PFSK-1 (cell line): ENCODE measurements at regions not wholly inside any gene's neighbourhood (a gene's known extent, or its start where the extent isn't known, plus 50 kb on each side); places are given as distances from the start of the nearest gene placed in this dataset.

Experiments
- FOXP2 ChIP-seq: optimal IDR thresholded peaks from 2 replicates; pipeline ENCODE3; 2011; ENCODE audit warnings: borderline replicate concordance, control low read depth, inconsistent platforms; ENCODE audit not compliant: insufficient read depth; ENCODE audit errors: extremely low read length, extremely low read depth
- POLR2AphosphoS5 ChIP-seq: IDR thresholded peaks from 2 replicates; pipeline ENCODE4 v1.6.1; 2012; ENCODE audit warnings: low read depth, mild to moderate bottlenecking, control low read depth, low read length, moderate library complexity
- SIN3A ChIP-seq: IDR thresholded peaks from 2 replicates; pipeline ENCODE4 v1.6.1; 2012; ENCODE audit warnings: mild to moderate bottlenecking, low read length, moderate library complexity, borderline replicate concordance; ENCODE audit not compliant: insufficient read depth
- TAF1 ChIP-seq: IDR thresholded peaks from 2 replicates; pipeline ENCODE4 v1.6.1; 2012; ENCODE audit warnings: low read length, control low read depth, borderline replicate concordance; ENCODE audit not compliant: insufficient read depth
- TF ChIP-seq, protein P1 (sequence below), 2 experiments: IDR thresholded peaks; 2 replicates each; pipeline versions ENCODE4 v1.6.1 to v1.8.0; 2011 to 2012; ENCODE audit warnings: low read depth in 2 of 2, low read length in 2 of 2, control low read depth in 1 of 2, inconsistent platforms in 1 of 2, mild to moderate bottlenecking in 1 of 2, moderate library complexity in 1 of 2; ENCODE audit not compliant: insufficient read depth in 1 of 2

DNA sequence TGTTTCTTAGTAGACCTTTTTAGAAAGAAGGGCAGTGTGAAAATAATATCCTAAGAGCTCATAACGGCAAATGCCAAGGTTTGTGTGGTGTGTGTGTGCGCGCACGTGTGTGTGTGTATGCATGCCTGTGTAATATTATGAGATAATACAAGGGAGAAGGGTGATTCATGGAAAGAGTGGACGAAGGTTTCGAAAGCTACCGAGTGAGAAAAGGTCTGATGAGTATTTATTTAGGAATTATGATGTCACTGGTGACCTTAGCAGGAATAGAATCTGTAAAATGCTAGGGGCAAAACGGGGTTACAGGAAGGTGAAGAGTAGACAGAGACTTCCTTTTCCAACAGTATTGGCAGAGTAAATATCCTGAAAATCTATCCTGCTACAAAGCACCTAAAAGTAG is 107.3 kb downstream of the AHR start:
- TF ChIP-seq TAF1: no peak
- no peak for TF ChIP-seq SIN3A
- TF ChIP-seq, protein P1, sequence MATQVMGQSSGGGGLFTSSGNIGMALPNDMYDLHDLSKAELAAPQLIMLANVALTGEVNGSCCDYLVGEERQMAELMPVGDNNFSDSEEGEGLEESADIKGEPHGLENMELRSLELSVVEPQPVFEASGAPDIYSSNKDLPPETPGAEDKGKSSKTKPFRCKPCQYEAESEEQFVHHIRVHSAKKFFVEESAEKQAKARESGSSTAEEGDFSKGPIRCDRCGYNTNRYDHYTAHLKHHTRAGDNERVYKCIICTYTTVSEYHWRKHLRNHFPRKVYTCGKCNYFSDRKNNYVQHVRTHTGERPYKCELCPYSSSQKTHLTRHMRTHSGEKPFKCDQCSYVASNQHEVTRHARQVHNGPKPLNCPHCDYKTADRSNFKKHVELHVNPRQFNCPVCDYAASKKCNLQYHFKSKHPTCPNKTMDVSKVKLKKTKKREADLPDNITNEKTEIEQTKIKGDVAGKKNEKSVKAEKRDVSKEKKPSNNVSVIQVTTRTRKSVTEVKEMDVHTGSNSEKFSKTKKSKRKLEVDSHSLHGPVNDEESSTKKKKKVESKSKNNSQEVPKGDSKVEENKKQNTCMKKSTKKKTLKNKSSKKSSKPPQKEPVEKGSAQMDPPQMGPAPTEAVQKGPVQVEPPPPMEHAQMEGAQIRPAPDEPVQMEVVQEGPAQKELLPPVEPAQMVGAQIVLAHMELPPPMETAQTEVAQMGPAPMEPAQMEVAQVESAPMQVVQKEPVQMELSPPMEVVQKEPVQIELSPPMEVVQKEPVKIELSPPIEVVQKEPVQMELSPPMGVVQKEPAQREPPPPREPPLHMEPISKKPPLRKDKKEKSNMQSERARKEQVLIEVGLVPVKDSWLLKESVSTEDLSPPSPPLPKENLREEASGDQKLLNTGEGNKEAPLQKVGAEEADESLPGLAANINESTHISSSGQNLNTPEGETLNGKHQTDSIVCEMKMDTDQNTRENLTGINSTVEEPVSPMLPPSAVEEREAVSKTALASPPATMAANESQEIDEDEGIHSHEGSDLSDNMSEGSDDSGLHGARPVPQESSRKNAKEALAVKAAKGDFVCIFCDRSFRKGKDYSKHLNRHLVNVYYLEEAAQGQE (IDR thresholded peaks at IDR 0.05; ENCODE audit: insufficient read depth in 1 of 2, low read depth in 2 of 2, low read length in 2 of 2): no peak
- no peak for TF ChIP-seq POLR2AphosphoS5
- TF ChIP-seq FOXP2: no peak

DNA sequence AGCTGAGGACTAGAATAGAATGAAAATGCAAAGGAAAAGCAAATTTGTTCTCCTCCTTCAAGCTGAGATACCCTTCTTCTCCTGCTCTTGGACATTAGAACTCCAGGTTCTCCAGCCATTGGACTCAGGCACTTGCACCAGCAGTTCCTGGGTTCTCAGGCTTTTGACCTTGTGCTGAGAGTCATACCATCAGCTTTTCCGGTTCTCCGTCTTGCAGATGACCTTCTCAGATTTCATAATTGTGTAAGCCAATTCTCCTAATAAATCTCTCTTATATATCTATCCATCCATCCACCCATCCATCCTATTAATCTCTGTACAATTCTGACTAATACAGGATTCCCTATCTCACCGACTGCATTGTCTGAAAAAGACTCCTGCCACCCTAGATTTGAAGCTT is 108.3 kb downstream of the AHR start:
- TF ChIP-seq, protein P1 (IDR thresholded peaks at IDR 0.05; ENCODE audit: insufficient read depth in 1 of 2, low read depth in 2 of 2, low read length in 2 of 2): no peak
- TF ChIP-seq TAF1 (no peak), FOXP2 (no peak), SIN3A (no peak), POLR2AphosphoS5 (no peak)

- TF ChIP-seq FOXP2 (no peak), TAF1 (no peak), SIN3A (no peak)
These were observed 108.8 kb downstream of the AHR start for GRCh38 chr7:17407229-17407628.

DNA sequence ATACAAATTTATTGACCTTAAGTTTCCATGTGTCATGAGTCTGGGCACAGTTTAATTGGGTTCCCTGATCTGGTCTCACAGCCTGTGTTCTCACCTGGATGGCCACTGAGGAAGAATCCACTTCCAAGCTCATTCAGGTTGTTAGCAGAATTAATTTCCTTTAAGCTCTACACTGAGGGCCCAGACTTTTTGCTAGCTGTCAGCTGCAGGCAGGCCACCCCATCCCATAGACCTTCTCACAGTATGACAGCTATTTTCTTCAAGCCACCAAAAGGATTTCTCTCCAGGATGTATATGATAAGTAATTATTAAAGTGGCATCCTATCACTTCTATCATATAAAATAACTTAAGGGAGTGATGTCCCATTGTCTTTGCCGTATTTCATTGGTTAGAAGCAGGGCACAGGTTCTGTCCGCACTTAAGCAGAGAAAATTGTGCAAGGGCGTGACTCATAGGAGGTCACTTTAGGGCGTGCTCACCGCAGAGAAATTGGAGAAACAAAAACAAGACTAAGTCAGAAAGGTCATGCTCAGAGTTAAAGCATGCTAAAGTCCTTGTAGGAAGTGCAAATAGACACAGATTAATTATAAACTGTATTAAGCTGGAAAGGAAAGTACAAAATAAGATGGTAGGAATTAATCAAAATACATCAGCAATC is 109.9 kb downstream of the AHR start:
- no peak for TF ChIP-seq POLR2AphosphoS5
- TF ChIP-seq, protein P1 (IDR thresholded peaks at IDR 0.05; ENCODE audit: insufficient read depth in 1 of 2, low read depth in 2 of 2, low read length in 2 of 2): peak in 1 of 2 experiments; percentile 55; a peak in 1 of 4 replicates

DNA sequence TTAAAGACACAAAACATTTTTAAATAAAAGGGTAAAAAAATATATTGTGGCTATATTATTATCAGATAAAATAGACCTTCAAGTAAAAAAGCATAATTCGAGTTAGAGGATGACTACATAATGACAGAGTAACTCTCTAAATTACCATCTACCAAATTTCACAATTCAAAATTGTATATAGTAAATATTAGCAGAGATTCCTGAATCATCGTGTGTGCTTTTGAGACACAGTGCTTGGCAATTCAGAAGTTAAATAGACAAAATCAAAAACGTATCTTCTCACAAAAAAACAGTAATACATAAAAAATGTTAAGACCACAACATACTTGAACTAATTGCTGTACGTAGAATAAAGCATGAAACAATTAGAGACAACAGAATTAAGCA is 110.4 kb downstream of the AHR start:
- no peak for TF ChIP-seq FOXP2
- TF ChIP-seq, protein P1 (IDR thresholded peaks at IDR 0.05; ENCODE audit: insufficient read depth in 1 of 2, low read depth in 2 of 2, low read length in 2 of 2): no peak
- no peak for TF ChIP-seq POLR2AphosphoS5
- TF ChIP-seq TAF1: no peak
- TF ChIP-seq SIN3A: no peak
